Suprapubic skin (tissue), 4 donors: ENCODE measurements at regions not wholly inside any gene's neighbourhood (a gene's known extent, or its start where the extent isn't known, plus 50 kb on each side); places are given as distances from the start of the nearest gene placed in this dataset.

Experiments
- DNase-seq, 2 donors: peaks; one replicate each; pipeline ENCODE4 v3.0.0-alpha.2; 2019; ENCODE audit warnings: low spot score in 2 of 2
- H3K27ac ChIP-seq: fragments of 200-600 bp; sonication (generic); one replicate; pipeline ENCODE4 v1.5.1; 2019
- H3K27me3 ChIP-seq: fragments of 200-600 bp; sonication (generic); one replicate; pipeline ENCODE4 v1.5.1; 2019
- H3K36me3 ChIP-seq: fragments of 200-600 bp; sonication (generic); one replicate; pipeline ENCODE4 v1.5.1; 2019
- H3K4me1 ChIP-seq: fragments of 200-600 bp; sonication (generic); one replicate; pipeline ENCODE4 v1.5.1; 2019
- H3K4me3 ChIP-seq: fragments of 200-600 bp; sonication (generic); one replicate; pipeline ENCODE4 v1.5.1; 2019; ENCODE audit warnings: mild to moderate bottlenecking
- H3K9me3 ChIP-seq: fragments of 200-600 bp; sonication (generic); one replicate; pipeline ENCODE4 v1.5.1; 2019
- CTCF ChIP-seq, 2 donors: fragments of 200-600 bp in 1 of 2; fragments of 450-650 bp in 1 of 2; sonication (generic) in 1 of 2; IDR thresholded peaks; one replicate each; pipeline ENCODE4 v1.5.1; 2016 to 2019; ENCODE audit warnings: antibody characterized with exemption in 2 of 2, mild to moderate bottlenecking in 1 of 2, moderate library complexity in 1 of 2
- EP300 ChIP-seq: sonication (generic); formaldehyde crosslinking; IDR thresholded peaks from one replicate; pipeline ENCODE4 v1.6.1; 2017; ENCODE audit warnings: antibody characterized with exemption
- POLR2A ChIP-seq, 2 donors: fragments of 450-650 bp; IDR thresholded peaks; one replicate each; pipeline ENCODE4 v1.6.1; 2017; ENCODE audit warnings: antibody characterized with exemption in 2 of 2, mild to moderate bottlenecking in 2 of 2, moderate library complexity in 2 of 2
- POLR2AphosphoS5 ChIP-seq, 3 donors: sonication (generic); formaldehyde crosslinking; IDR thresholded peaks; one replicate each; pipeline ENCODE4 v1.6.1; 2017; ENCODE audit warnings: antibody characterized with exemption in 3 of 3
- whole genome bisulfite sequencing: methylation state at CpG from one replicate; pipeline ENCODE4 v1.1.5; 2018; 5-methylcytosine and 5-hydroxymethylcytosine counted together

GRCh38 chr12:115013236-115013981 lies 329.4 kb upstream of the TBX3 start:
- no peaks in the 10 kb centered on the region for H3K4me1 ChIP-seq
- no peak for DNase-seq
- H3K27ac ChIP-seq: no peak overlapping the region
- H3K27me3 ChIP-seq: no peaks in the 10 kb centered on the region
- WGBS: 54% methylated on average over 15 of the region's 15 CpGs
- no peaks in the 10 kb centered on the region for H3K36me3 ChIP-seq
- TF ChIP-seq CTCF (IDR thresholded peaks at IDR 0.05) (no peak), POLR2A (IDR thresholded peaks at IDR 0.05) (no peak), EP300 (no peak), POLR2AphosphoS5 (IDR thresholded peaks at IDR 0.05) (no peak)
- no peaks in the 10 kb centered on the region for H3K9me3 ChIP-seq
- H3K4me3 ChIP-seq: no peak overlapping the region

- Histone ChIP-seq H3K27ac (no peak overlapping the region), H3K9me3 (no peaks in the 10 kb centered on the region), H3K27me3 (no peaks in the 10 kb centered on the region), H3K36me3 (no peaks in the 10 kb centered on the region), H3K4me3 (no peak overlapping the region), H3K4me1 (no peaks in the 10 kb centered on the region)
- DNase-seq: no peak
- WGBS: 72% methylated on average over 11 of the region's 11 CpGs
- TF ChIP-seq POLR2A (IDR thresholded peaks at IDR 0.05) (no peak), EP300 (no peak), CTCF (IDR thresholded peaks at IDR 0.05) (no peak), POLR2AphosphoS5 (IDR thresholded peaks at IDR 0.05) (no peak)
Observed at GRCh38 chr12:115012861-115013235, 328.9 kb upstream of the TBX3 start.

- DNase-seq: no peak
- Histone ChIP-seq H3K36me3 (no peaks in the 10 kb centered on the region), H3K4me1 (no peaks in the 10 kb centered on the region), H3K27ac (no peak overlapping the region), H3K27me3 (no peaks in the 10 kb centered on the region), H3K4me3 (no peak overlapping the region), H3K9me3 (no peaks in the 10 kb centered on the region)
- WGBS: 72% methylated on average over 3 of the region's 3 CpGs
- TF ChIP-seq POLR2AphosphoS5 (IDR thresholded peaks at IDR 0.05) (no peak), CTCF (IDR thresholded peaks at IDR 0.05) (no peak), POLR2A (IDR thresholded peaks at IDR 0.05) (no peak), EP300 (no peak)
Observed at GRCh38 chr12:115011703-115012102, 327.7 kb upstream of the TBX3 start.

GRCh38 chr12:115010324-115010995 lies 326.5 kb upstream of the TBX3 start:
- no peak overlapping the region for H3K27ac ChIP-seq
- no peaks in the 10 kb centered on the region for H3K36me3 ChIP-seq
- H3K4me3 ChIP-seq: no peak overlapping the region
- H3K9me3 ChIP-seq: no peaks in the 10 kb centered on the region
- TF ChIP-seq CTCF (IDR thresholded peaks at IDR 0.05): no peak
- no peak for TF ChIP-seq EP300
- TF ChIP-seq POLR2AphosphoS5 (IDR thresholded peaks at IDR 0.05): no peak
- TF ChIP-seq POLR2A (IDR thresholded peaks at IDR 0.05): no peak
- H3K4me1 ChIP-seq: no peaks in the 10 kb centered on the region
- H3K27me3 ChIP-seq: no peaks in the 10 kb centered on the region
- DNase-seq: no peak
- 95% methylated on average over 5 of the region's 5 CpGs for WGBS

- H3K4me3 ChIP-seq: no peak overlapping the region
- H3K27ac ChIP-seq: no peak overlapping the region
- H3K4me1 ChIP-seq: no peaks in the 10 kb centered on the region
- no peak for DNase-seq
- H3K27me3 ChIP-seq: no peaks in the 10 kb centered on the region
- 68% methylated on average over 3 of the region's 3 CpGs for WGBS
- no peaks in the 10 kb centered on the region for H3K9me3 ChIP-seq
- TF ChIP-seq POLR2A (IDR thresholded peaks at IDR 0.05) (no peak), CTCF (IDR thresholded peaks at IDR 0.05) (no peak), EP300 (no peak), POLR2AphosphoS5 (IDR thresholded peaks at IDR 0.05) (no peak)
- no peaks in the 10 kb centered on the region for H3K36me3 ChIP-seq
Observed at GRCh38 chr12:115008929-115009328, 325.0 kb upstream of the TBX3 start.
